Kidney epithelial cell (primary cell): ENCODE measurements at regions not wholly inside any gene's neighbourhood (a gene's known extent, or its start where the extent isn't known, plus 50 kb on each side); places are given as distances from the start of the nearest gene placed in this dataset.

Experiments used
- DNase-seq: peaks from one replicate; pipeline ENCODE4 v3.0.0-alpha.2; 2010; ENCODE audit warnings: low read depth
- H3K27me3 ChIP-seq: 2 replicates; pipeline ENCODE4 v1.6.0; 2011; ENCODE audit warnings: low read length; ENCODE audit not compliant: control insufficient read depth, insufficient read depth
- H3K36me3 ChIP-seq: 2 replicates; pipeline ENCODE4 v1.5.1; 2011; ENCODE audit warnings: low read length; ENCODE audit not compliant: control insufficient read depth, insufficient read depth
- H3K4me3 ChIP-seq: 2 replicates; pipeline ENCODE4 v1.5.1; 2011; ENCODE audit warnings: low read depth, mild to moderate bottlenecking, control low read depth, low read length
- TF ChIP-seq, protein P1 (sequence below): IDR thresholded peaks from 2 replicates; pipeline ENCODE4 v1.5.1; 2011; ENCODE audit warnings: mild to moderate bottlenecking, moderate library complexity, low read length, control low read depth, inconsistent platforms; ENCODE audit not compliant: insufficient read depth, poor library complexity, severe bottlenecking

DNA sequence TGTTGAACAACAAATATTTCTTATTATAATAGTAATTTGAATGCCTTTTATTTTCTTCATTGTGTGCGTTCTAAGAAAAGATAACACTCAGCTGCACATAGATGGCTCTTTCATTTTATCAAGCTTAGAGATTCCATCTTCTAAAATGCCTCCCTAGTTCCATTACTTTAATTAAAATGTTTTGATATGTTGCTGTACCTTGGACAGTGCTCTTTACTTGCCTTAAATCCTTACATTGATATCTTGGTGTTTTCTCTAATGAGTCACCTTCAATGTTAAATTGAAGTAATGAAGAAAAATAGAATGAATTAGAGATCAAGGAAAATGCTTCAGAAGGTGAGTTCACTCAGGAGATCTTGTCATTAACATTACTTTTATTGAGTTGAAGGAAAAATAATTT, 1672.4 kb upstream of the AGA start:
- no peak overlapping the region for H3K4me3 ChIP-seq
- DNase-seq, result no peak
- TF ChIP-seq, protein P1, sequence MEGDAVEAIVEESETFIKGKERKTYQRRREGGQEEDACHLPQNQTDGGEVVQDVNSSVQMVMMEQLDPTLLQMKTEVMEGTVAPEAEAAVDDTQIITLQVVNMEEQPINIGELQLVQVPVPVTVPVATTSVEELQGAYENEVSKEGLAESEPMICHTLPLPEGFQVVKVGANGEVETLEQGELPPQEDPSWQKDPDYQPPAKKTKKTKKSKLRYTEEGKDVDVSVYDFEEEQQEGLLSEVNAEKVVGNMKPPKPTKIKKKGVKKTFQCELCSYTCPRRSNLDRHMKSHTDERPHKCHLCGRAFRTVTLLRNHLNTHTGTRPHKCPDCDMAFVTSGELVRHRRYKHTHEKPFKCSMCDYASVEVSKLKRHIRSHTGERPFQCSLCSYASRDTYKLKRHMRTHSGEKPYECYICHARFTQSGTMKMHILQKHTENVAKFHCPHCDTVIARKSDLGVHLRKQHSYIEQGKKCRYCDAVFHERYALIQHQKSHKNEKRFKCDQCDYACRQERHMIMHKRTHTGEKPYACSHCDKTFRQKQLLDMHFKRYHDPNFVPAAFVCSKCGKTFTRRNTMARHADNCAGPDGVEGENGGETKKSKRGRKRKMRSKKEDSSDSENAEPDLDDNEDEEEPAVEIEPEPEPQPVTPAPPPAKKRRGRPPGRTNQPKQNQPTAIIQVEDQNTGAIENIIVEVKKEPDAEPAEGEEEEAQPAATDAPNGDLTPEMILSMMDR, result no peak
- no peaks in the 10 kb centered on the region for H3K36me3 ChIP-seq
- no peaks in the 10 kb centered on the region for H3K27me3 ChIP-seq

DNA sequence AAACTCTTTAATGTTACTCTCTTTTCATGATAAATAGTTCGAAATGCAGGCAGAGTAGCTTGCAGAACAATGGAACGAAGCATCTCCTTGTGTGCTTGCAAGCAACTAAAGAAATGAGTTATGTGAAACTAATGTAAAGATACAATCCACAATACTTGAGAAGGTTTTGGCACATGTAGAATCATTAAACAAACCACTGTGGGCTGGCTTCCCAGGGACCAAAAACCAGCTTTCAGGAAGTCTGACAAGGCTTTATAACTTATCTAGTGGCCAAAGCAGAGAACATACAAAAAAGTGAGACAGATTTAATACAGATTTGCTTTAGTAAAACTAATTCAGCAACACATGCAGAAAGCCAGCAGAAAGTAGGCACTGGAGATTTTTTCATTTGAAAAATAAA, 1673.8 kb upstream of the AGA start:
- no peaks in the 10 kb centered on the region for H3K36me3 ChIP-seq
- no peak overlapping the region for H3K4me3 ChIP-seq
- no peak for DNase-seq
- H3K27me3 ChIP-seq, result no peaks in the 10 kb centered on the region
- TF ChIP-seq, protein P1, result no peak

DNA sequence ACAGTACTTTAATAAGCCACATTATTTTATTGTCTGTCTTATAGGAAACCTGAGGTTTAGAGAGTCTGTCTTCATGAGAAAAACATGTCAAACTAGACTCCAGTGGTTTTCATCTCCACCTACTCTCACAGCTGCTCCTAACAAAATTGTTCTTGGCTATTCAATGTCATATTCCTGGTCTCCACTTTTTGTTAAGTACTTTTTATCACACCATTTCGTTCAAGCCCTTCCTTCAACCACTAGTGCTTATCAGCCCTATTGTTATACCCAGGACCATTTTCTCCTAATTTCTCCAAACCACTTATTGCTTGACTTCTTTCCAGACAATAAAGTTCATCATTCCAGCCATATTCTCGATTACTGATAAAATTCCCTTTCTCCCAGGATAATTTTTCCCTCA, 1674.3 kb upstream of the AGA start:
- TF ChIP-seq, protein P1, result no peak
- no peak for DNase-seq
- Histone ChIP-seq H3K27me3 (no peaks in the 10 kb centered on the region), H3K4me3 (no peak overlapping the region), H3K36me3 (no peaks in the 10 kb centered on the region)

DNA sequence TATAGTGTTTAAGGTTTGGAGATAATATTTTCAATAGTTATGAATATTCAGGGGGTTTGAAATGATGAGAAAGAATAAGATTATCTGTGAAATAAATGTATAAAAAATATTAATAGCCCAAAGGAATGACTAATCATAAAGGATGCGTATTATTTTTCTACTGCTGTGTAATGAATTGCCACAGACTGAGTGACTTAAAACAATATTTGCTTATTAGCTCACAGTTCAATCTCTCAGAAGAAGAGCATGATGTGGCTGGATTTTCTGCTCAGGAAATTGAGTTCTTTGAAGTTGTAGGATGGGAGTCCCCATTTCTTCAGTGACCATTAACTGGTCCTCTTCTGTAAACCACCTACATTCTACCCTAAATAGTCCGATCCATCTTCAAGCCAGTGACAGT, 1680.8 kb upstream of the AGA start:
- no peak overlapping the region for H3K4me3 ChIP-seq
- no peaks in the 10 kb centered on the region for H3K27me3 ChIP-seq
- no peak for DNase-seq
- no peaks in the 10 kb centered on the region for H3K36me3 ChIP-seq
- TF ChIP-seq, protein P1, result no peak

DNA sequence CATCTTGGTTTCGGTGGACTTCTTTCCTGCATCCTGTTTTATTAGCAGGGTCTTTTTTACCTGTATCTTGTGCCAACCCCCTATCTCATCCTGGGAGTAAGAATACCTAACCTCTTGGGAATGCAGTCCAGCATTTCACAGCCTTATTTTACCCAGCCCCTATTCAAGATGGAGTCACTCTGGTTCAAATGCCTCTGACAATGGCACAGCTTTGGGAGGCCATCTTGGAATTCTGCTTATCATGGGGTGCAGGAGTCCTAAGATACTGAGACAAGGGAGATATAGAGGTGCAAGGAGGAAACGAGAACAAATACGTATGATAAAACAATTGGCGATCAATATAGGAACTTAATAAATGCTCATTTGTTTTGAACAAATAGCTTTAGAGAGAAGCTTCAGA, 1682.2 kb upstream of the AGA start:
- no peaks in the 10 kb centered on the region for H3K36me3 ChIP-seq
- no peak for DNase-seq
- no peaks in the 10 kb centered on the region for H3K27me3 ChIP-seq
- no peak overlapping the region for H3K4me3 ChIP-seq
- TF ChIP-seq, protein P1, result no peak

DNA sequence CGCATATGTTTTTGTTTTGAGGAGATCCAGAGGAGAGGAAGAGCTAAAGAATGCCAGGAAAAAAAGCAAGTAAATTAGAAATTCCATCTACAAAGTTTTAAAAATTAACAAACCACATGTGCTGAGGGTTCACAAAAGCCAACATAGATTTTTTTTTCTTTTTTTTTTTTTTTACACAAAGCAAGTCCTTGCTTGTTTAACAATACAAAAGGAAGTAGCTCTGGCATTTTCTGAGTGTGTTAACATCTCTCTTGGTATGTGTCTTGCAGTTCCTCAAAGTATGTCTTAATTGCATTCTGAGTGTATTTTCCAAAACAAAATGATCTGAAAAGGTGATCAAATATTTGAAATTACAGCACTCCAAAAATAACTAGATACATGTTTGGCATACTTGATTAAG, 1682.7 kb upstream of the AGA start:
- no peaks in the 10 kb centered on the region for H3K36me3 ChIP-seq
- H3K27me3 ChIP-seq, result no peaks in the 10 kb centered on the region
- no peak for DNase-seq
- TF ChIP-seq, protein P1, result no peak
- H3K4me3 ChIP-seq, result no peak overlapping the region
